ENCODE measurements at regions not wholly inside any gene's neighbourhood (a gene's known extent, or its start where the extent isn't known, plus 50 kb on each side); places are given as distances from the start of the nearest gene placed in this dataset.

DNA sequence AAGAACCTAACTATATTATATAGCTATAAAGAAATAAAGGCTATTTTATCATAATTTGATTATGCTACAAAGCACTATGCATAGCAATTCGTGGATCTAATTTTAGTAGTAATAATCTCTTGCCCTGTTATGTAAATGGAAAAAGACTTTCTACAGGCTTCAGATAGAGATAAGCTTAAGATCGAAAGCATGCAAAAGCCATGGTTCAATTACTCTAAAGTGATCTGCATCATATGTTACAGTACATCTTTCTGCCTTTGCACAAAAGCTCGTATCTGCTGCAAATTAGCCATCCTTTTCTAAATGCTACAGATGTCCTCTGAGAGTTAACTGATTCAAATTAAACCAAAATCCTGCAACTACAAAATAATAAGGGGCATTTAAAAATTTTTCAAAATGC, 234.8 kb upstream of the TMEM161B start:
- no CpG with 5 or more reads among the region's 3 CpGs for WGBS (ENCODE audit: extremely low coverage, insufficient read length, low lambda C conversion rate)
- H3K4me1 ChIP-seq (ENCODE audit: insufficient read depth, low read length), result no peaks in the 10 kb centered on the region
- H3K27me3 Mint-ChIP-seq (ENCODE audit: low read depth), result peaks cover 4% of the 10 kb centered on the region

More for the DNA sequence above, 234.8 kb upstream of the TMEM161B start:
- no peak overlapping the region for H3K23ac ChIP-seq (ENCODE audit: insufficient read length, low read depth, low read length)
- no peak overlapping the region for H4K91ac ChIP-seq (ENCODE audit: insufficient read length, low read depth, low read length)
- H2BK15ac ChIP-seq (ENCODE audit: low read depth, low read length), result no peak overlapping the region
- H3K4me2 ChIP-seq (ENCODE audit: insufficient read depth, insufficient read length, low read length), result no peak overlapping the region
- H3K23me2 ChIP-seq (ENCODE audit: insufficient read length, low read depth, low read length, poor library complexity, severe bottlenecking), result no peaks in the 10 kb centered on the region
- Mint-ChIP-seq H3K36me3 (ENCODE audit: insufficient read depth in 1 of 3, low read depth in 3 of 3) (no peaks in the 10 kb centered on the region), H3K27ac (no peak overlapping the region), H3K9me3 (no peaks in the 10 kb centered on the region), H3K4me1 (peaks cover 5 to 11% of the 10 kb centered on the region in 2 experiments; a peak in 3 of 4 replicates), H3K4me3 (no peak overlapping the region)
- H3K18ac ChIP-seq (ENCODE audit: insufficient read length, low read depth, low read length), result no peak overlapping the region
- H2BK12ac ChIP-seq (ENCODE audit: insufficient read length, low read depth, low read length), result no peak overlapping the region
- no peak overlapping the region for H4K5ac ChIP-seq (ENCODE audit: insufficient read length, low read depth, low read length)
- no peak overlapping the region for H2AK5ac ChIP-seq (ENCODE audit: insufficient read length, low read length)
- H3K27me3 ChIP-seq (ENCODE audit: insufficient read depth, low read length), result no peaks in the 10 kb centered on the region
- no peaks in the 10 kb centered on the region for H3K79me2 ChIP-seq (ENCODE audit: insufficient read depth, low read length)
- no peaks in the 10 kb centered on the region for H4K20me1 ChIP-seq (ENCODE audit: control insufficient read depth, insufficient read depth, insufficient read length)
- no peaks in the 10 kb centered on the region for H3K79me1 ChIP-seq (ENCODE audit: insufficient read depth, low read depth, low read length, poor library complexity, severe bottlenecking)
- no peak for DNase-seq
- no peak overlapping the region for H2BK20ac ChIP-seq (ENCODE audit: low read depth, low read length, poor library complexity, severe bottlenecking)
- no peak overlapping the region for H3K4ac ChIP-seq (ENCODE audit: low read depth, low read length)
- H3K9ac ChIP-seq (ENCODE audit: extremely low read depth, insufficient read length, low read length), result no peak overlapping the region
- H2AFZ ChIP-seq (ENCODE audit: low read length), result no peak overlapping the region
- H3K9me3 ChIP-seq (ENCODE audit: control insufficient read depth, low read depth, low read length), result no peaks in the 10 kb centered on the region
- H3K14ac ChIP-seq (ENCODE audit: insufficient read depth, low read length), result no peak overlapping the region
- H3K27ac ChIP-seq (ENCODE audit: insufficient read length, low read depth, low read length), result no peak overlapping the region
- H2BK5ac ChIP-seq (ENCODE audit: insufficient read length, low read length), result no peak overlapping the region
- H3T11ph ChIP-seq (ENCODE audit: low read length), result no peak overlapping the region
- no peak overlapping the region for H4K8ac ChIP-seq (replicated peaks; ENCODE audit: insufficient read length, low read depth, low read length)
- H2BK120ac ChIP-seq (ENCODE audit: low read depth, low read length, poor library complexity, severe bottlenecking), result no peak overlapping the region
- TF ChIP-seq, protein P1, sequence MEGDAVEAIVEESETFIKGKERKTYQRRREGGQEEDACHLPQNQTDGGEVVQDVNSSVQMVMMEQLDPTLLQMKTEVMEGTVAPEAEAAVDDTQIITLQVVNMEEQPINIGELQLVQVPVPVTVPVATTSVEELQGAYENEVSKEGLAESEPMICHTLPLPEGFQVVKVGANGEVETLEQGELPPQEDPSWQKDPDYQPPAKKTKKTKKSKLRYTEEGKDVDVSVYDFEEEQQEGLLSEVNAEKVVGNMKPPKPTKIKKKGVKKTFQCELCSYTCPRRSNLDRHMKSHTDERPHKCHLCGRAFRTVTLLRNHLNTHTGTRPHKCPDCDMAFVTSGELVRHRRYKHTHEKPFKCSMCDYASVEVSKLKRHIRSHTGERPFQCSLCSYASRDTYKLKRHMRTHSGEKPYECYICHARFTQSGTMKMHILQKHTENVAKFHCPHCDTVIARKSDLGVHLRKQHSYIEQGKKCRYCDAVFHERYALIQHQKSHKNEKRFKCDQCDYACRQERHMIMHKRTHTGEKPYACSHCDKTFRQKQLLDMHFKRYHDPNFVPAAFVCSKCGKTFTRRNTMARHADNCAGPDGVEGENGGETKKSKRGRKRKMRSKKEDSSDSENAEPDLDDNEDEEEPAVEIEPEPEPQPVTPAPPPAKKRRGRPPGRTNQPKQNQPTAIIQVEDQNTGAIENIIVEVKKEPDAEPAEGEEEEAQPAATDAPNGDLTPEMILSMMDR (conservative IDR thresholded peaks at IDR 0.05), result no peak
- no peak overlapping the region for H3K56ac ChIP-seq (ENCODE audit: insufficient read length, low read depth, low read length)
